Esophagus (tissue), 2 donors: ENCODE measurements at regions not wholly inside any gene's neighbourhood (a gene's known extent, or its start where the extent isn't known, plus 50 kb on each side); places are given as distances from the start of the nearest gene placed in this dataset.
"Not testable (repeated sequence)": the region's sequence is repeated elsewhere in the genome, so short reads cannot be mapped to it uniquely, and the experiment has no call there.

Source experiments
- H3K27ac ChIP-seq, 2 donors: one replicate each; pipeline ENCODE4 v1.5.1; 2013; ENCODE audit warnings: low read depth in 2 of 2, mild to moderate bottlenecking in 2 of 2, inconsistent platforms in 1 of 2, low read length in 1 of 2, moderate library complexity in 1 of 2
- H3K27me3 ChIP-seq, 2 donors: one replicate each; pipeline ENCODE4 v1.6.1; 2013; ENCODE audit warnings: low read length in 2 of 2, control low read depth in 1 of 2, mild to moderate bottlenecking in 1 of 2; ENCODE audit not compliant: insufficient read depth in 2 of 2, control insufficient read depth in 1 of 2
- H3K36me3 ChIP-seq, 2 donors: one replicate each; pipeline ENCODE4 v1.6.1; 2013; ENCODE audit warnings: low read length in 1 of 2; ENCODE audit not compliant: control insufficient read depth in 2 of 2, insufficient read depth in 2 of 2
- H3K4me1 ChIP-seq, 2 donors: one replicate each; pipeline ENCODE4 v1.6.1; 2013; ENCODE audit warnings: low read length in 1 of 2; ENCODE audit not compliant: control insufficient read depth in 2 of 2, insufficient read depth in 2 of 2
- H3K4me3 ChIP-seq, 2 donors: one replicate each; pipeline ENCODE4 v1.5.1; 2013; ENCODE audit warnings: low read length in 2 of 2, mild to moderate bottlenecking in 2 of 2, low read depth in 1 of 2, moderate library complexity in 1 of 2
- H3K9me3 ChIP-seq, 2 donors: one replicate each; pipeline ENCODE4 v1.6.1; 2013; ENCODE audit warnings: mild to moderate bottlenecking in 2 of 2, low read depth in 1 of 2, low read length in 1 of 2, moderate library complexity in 1 of 2; ENCODE audit not compliant: control insufficient read depth in 2 of 2, insufficient read depth in 1 of 2
- WGBS, 2 donors: extraction: QIAGEN DNeasy Blood & Tissue Kit; methylation state at CpG; one replicate each; pipeline ENCODE4 v1.1.7; 2013; 5-methylcytosine and 5-hydroxymethylcytosine counted together
- donor health status: healthy with polysubstance abuse.
- donor health status: Bipolar disorder and iron deficiency.

DNA sequence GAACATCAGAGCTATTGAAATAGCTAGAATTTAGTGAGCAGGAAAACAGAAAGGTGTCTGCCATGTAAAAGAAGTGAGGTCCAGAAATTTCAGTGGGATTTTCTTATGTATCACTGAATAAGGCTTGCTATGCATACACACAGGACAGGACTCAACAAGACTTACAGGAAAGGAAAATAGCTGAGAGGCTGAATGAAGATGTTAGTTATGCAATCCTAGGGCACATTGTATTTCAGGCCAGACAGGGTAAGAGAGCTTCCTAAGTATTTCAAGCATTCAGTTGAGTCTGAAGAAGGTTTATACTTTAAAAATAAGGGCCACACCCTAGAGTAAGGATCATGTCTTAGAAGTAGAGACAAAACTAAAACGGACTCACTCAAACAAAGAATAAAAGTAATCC lies 419.9 kb upstream of the PRR20A start:
- no peaks in the 10 kb centered on the region for H3K27me3 ChIP-seq
- no peaks in the 10 kb centered on the region for H3K4me1 ChIP-seq
- H3K9me3 ChIP-seq = no peaks in the 10 kb centered on the region
- WGBS, 2 donors = 48 to 53% methylated on average over 1 of the region's 1 CpG
- no peaks in the 10 kb centered on the region for H3K36me3 ChIP-seq
- H3K4me3 ChIP-seq = no peak overlapping the region
- H3K27ac ChIP-seq = no peak overlapping the region

DNA sequence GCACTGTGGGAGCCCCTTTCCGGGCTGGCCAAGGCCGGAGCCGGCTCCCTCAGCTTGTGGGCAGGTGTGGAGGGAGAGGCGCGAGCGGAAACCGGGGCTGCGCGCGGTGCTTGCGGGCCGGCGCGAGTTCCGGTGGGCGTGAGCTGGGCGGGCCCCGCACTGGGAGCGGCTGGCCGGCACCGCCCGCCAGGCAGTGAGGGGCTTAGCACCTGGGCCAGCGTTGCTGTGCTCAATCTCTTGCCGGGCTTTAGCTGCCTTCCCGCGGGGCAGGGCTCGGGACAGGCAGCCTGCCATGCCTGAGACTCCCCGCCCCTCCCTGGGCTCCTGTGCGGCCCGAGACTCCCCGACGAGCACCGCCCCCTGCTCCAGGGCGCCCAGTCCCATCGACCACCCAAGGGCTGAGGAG lies 405.2 kb upstream of the PRR20A start:
- Histone ChIP-seq H3K4me3 (no peak overlapping the region), H3K9me3 (peaks cover 2 to 4% of the 10 kb centered on the region in 2 donors), H3K27ac (no peak overlapping the region), H3K36me3 (no peaks in the 10 kb centered on the region), H3K27me3 (no peaks in the 10 kb centered on the region), H3K4me1 (no peaks in the 10 kb centered on the region)
- WGBS, 2 donors = 94% methylated on average over 35 of the region's 35 CpGs

DNA sequence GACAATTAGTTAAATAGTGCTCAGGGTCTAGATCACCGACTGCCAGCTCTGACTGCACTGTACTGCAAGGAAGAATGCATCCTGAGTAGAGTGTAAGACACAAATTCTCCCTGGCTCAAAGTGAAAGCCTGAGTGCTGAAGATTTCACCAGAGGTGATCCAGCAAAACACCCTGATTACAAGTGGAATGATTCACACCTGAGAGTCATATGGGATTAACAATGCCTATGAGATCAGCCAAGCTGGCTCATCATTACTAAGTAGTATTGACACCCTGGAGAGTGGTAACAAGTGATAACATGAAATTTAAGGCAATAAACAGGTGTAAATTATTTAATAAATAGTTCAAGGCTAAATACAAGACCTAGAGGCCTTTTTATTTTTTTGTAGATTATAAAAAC lies 403.8 kb upstream of the PRR20A start:
- Histone ChIP-seq H3K9me3 (peaks cover 2 to 4% of the 10 kb centered on the region in 2 donors), H3K27ac (no peak overlapping the region), H3K4me3 (no peak overlapping the region), H3K36me3 (no peaks in the 10 kb centered on the region), H3K27me3 (no peaks in the 10 kb centered on the region), H3K4me1 (no peaks in the 10 kb centered on the region)
- 64 to 74% methylated on average over 1 of the region's 1 CpG for WGBS, 2 donors

DNA sequence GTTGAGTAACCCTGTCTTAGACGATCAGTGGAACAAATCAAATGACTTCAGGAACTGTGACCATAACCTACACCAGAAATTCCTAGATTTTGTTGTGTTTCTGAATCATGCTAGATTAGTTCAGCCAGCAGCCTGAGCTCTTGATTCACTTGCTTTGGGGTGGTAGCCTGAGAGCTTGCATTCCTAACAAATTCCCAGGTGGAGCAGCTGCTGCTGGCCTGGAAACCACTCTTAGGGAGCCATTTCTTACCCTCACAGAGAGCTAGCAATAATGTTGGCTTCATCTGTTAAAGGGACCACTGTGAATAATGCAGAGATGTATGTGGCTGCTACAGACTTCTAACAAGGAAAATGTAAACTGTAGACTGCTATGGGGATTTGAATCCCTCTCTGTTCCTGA lies 388.1 kb upstream of the PRR20A start:
- H3K27me3 ChIP-seq = no peaks in the 10 kb centered on the region
- H3K27ac ChIP-seq = no peak overlapping the region
- no peaks in the 10 kb centered on the region for H3K36me3 ChIP-seq
- WGBS, 2 donors = 80 to 81% methylated on average over 1 of the region's 1 CpG
- no peak overlapping the region for H3K4me3 ChIP-seq
- no peaks in the 10 kb centered on the region for H3K4me1 ChIP-seq
- peaks cover 2 to 3% of the 10 kb centered on the region in 2 donors for H3K9me3 ChIP-seq

DNA sequence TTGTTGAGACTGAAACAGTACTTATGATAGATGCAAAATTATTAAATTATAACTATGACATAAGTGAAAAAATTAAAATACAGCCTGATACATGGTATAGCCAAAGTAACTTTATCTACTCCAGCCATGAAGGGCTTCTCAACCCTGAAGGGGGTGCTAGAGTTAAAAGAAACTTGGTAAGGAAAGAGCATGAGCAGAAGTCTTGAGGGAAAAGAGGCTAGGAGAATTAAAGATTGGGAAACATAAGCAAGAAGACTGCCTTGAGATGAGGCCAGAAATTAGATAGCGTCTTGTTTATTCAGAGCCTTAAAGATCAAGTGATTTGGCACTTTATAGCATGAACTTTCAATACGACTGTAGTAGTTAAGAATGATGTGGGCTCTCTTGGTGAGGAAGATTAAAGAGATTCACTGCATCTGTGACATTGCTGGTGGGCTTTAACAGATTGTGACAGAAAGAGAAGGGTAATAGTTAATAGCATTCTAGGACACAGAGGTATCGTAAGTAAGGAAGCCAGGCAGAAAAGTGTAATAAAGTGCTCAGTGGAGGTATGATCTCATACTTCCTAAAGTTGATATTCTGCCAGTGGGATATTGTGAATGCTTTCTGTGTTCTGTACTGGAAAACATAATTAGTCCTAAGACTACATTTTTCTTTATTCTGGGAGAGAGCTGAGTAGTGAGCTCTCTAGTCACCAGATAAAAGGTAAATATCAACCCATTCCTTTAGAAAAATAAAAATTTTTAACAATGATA lies 385.4 kb upstream of the PRR20A start:
- WGBS, 2 donors = 27 to 49% methylated on average over 3 of the region's 3 CpGs
- no peak overlapping the region for H3K27ac ChIP-seq
- no peak overlapping the region for H3K4me3 ChIP-seq
- no peaks in the 10 kb centered on the region for H3K27me3 ChIP-seq
- no peaks in the 10 kb centered on the region for H3K4me1 ChIP-seq
- H3K9me3 ChIP-seq = peaks cover 0 to 3% of the 10 kb centered on the region in 2 donors
- H3K36me3 ChIP-seq = no peaks in the 10 kb centered on the region

DNA sequence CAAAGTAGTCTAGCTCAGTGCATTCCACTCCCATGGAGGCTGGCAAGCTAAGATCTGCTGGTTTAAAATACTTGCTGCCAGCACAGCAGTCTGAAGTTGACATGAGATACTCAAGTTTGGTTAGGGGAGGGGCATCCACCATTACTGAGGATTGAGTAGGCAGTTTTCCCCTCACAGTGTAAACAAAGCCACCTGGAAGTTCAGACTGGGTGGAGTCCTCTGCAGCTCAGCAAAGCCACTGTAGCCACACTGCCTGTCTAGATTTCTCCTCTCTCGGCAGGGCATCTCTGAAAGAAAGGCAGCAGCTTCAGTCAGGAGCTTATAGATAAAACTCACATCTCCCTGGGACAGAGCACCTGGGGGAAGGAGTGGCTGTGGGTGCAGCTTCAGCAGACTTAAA lies 377.4 kb upstream of the PRR20A start:
- 45 to 51% methylated on average over 1 of the region's 1 CpG for WGBS, 2 donors
- not testable (repeated sequence) for H3K36me3 ChIP-seq

DNA sequence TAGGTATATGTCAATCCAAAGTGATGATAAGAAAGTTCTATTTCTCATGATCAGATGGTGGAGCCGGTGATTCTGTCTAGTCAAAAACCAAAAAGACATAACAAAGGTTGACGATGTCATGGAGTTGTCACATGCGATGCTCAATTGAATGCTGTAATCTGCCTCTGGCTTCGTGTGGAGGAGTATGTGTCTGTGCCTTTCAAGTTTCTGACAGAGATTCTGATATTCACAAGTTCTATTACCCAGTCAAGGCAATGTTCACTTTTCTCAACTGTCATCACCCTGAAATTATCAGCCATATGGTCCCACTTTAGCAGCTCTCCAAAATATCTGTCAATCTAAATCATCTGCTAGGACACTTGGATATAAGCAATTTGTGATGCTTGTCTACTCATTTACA lies 367.6 kb upstream of the PRR20A start:
- WGBS, 2 donors = 81 to 89% methylated on average over 4 of the region's 4 CpGs
- Histone ChIP-seq H3K27ac (no peak overlapping the region), H3K4me3 (no peak overlapping the region), H3K9me3 (no peaks in the 10 kb centered on the region), H3K4me1 (no peaks in the 10 kb centered on the region), H3K27me3 (no peaks in the 10 kb centered on the region), H3K36me3 (no peaks in the 10 kb centered on the region)

More for the DNA sequence above, 377.4 kb upstream of the PRR20A start:
- not testable (repeated sequence) for H3K4me1 ChIP-seq, H3K4me3 ChIP-seq, H3K27ac ChIP-seq, H3K9me3 ChIP-seq, H3K27me3 ChIP-seq

DNA sequence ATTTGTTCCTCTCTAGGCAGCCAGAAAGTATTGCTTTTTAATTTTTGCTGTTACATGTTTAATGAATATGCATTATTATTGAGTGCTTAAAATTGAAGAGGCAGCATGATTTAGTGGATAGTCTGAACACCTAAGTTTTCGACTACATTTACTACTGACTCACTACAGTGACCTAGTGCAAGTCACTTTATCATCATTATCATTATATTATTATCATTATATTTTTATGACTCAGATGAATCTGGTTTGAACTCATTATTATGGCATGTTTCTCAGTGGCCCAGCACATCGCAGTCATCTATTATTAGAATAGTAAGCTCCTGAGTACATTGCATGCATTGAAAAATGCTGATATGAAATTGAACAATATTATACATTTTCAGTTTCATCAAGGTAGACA lies 351.2 kb upstream of the PRR20A start:
- Histone ChIP-seq H3K27me3 (no peaks in the 10 kb centered on the region), H3K4me1 (no peaks in the 10 kb centered on the region), H3K4me3 (no peak overlapping the region), H3K27ac (no peak overlapping the region), H3K36me3 (no peaks in the 10 kb centered on the region), H3K9me3 (no peaks in the 10 kb centered on the region)
- 79 to 81% methylated on average over 2 of the region's 2 CpGs for WGBS, 2 donors

DNA sequence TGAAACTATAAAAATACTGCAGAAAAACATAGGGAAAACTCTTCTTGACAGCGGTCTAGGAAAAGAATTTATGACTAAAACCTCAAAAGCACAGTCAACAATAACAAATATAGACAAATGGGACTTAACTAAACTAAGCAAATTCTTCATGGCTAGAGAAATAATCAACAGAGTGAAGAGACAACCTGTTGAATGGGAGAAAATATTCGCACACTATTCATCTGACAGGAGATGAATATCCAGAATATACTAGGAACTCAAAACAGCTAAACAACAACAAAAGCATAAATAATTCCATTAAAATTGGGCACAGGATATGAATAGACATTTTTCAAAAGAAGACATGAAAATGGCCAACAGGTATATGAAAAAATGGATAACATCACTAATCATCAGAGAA lies 303.6 kb upstream of the PRR20A start:
- Histone ChIP-seq H3K4me1 (no peaks in the 10 kb centered on the region), H3K27ac (no peak overlapping the region), H3K4me3 (no peak overlapping the region), H3K27me3 (no peaks in the 10 kb centered on the region), H3K36me3 (no peaks in the 10 kb centered on the region), H3K9me3 (peaks cover 2 to 8% of the 10 kb centered on the region in 2 donors)
- WGBS, 2 donors = 91 to 92% methylated on average over 2 of the region's 2 CpGs

DNA sequence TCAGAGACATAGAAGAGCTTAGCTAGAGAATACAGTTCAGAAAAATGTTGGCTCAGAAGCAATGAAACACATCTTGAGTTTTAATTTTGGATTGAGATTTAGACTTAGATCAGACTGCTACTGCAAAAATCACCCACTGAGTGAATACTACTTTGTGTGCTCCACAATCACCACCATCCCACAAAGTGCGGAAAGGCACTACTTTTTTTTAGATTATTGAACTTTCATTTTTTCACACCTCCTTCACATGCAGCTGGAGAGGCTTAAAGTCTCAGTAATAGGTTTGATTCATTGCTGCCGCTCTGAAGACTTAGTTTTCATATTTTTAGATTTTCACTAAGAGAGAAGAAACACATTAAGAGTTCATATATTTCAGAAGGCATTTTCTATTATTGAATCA lies 289.9 kb upstream of the PRR20A start:
- H3K4me3 ChIP-seq = no peak overlapping the region
- no peaks in the 10 kb centered on the region for H3K9me3 ChIP-seq
- H3K27me3 ChIP-seq = no peaks in the 10 kb centered on the region
- H3K4me1 ChIP-seq = no peaks in the 10 kb centered on the region
- H3K36me3 ChIP-seq = no peaks in the 10 kb centered on the region
- 86 to 87% methylated on average over 2 of the region's 2 CpGs for WGBS, 2 donors
- no peak overlapping the region for H3K27ac ChIP-seq
